ENCODE measurements at regions not wholly inside any gene's neighbourhood (a gene's known extent, or its start where the extent isn't known, plus 50 kb on each side); places are given as distances from the start of the nearest gene placed in this dataset.

- Histone ChIP-seq H3K79me2 (ENCODE audit: insufficient read depth, low read length) (no peaks in the 10 kb centered on the region), H2AFZ (ENCODE audit: low read length) (no peak overlapping the region), H3K9ac (ENCODE audit: low read depth, low read length, poor library complexity, severe bottlenecking) (no peak overlapping the region), H3F3A (ENCODE audit: low read depth) (no peaks in the 10 kb centered on the region), H3K9me2 (replicated peaks; ENCODE audit: low read depth, low read length) (no peaks in the 10 kb centered on the region), H3K36me3 (ENCODE audit: insufficient read depth, low read length) (no peaks in the 10 kb centered on the region), H3K4me1 (ENCODE audit: insufficient read depth, low read length, poor library complexity, severe bottlenecking) (no peaks in the 10 kb centered on the region), H3K9me3 (ENCODE audit: insufficient read depth, low read depth, low read length) (no peaks in the 10 kb centered on the region), H4K20me1 (ENCODE audit: insufficient read depth, low read length, poor library complexity, severe bottlenecking) (no peaks in the 10 kb centered on the region), H3K4me3 (ENCODE audit: low read length, poor library complexity, severe bottlenecking) (no peak overlapping the region), H3K27me3 (ENCODE audit: insufficient read depth, low read length, poor library complexity, severe bottlenecking) (no peaks in the 10 kb centered on the region), H3K4me2 (ENCODE audit: low read depth, low read length, poor library complexity, severe bottlenecking) (no peak overlapping the region)
- TF ChIP-seq EZH2phosphoT487 (IDR thresholded peaks at IDR 0.05; ENCODE audit: borderline replicate concordance) (no peak), CTCF (conservative IDR thresholded peaks at IDR 0.05; ENCODE audit: low read length) (no peak)
These were observed 606.2 kb upstream of the NXPH2 start for GRCh38 chr2:139386401-139386800.

GRCh38 chr2:139383532-139383931 is 603.3 kb upstream of the NXPH2 start:
- Histone ChIP-seq H3K27me3 (ENCODE audit: insufficient read depth, low read length, poor library complexity, severe bottlenecking) (no peaks in the 10 kb centered on the region), H3F3A (ENCODE audit: low read depth) (no peaks in the 10 kb centered on the region), H3K36me3 (ENCODE audit: insufficient read depth, low read length) (no peaks in the 10 kb centered on the region), H3K4me1 (ENCODE audit: insufficient read depth, low read length, poor library complexity, severe bottlenecking) (no peaks in the 10 kb centered on the region), H3K79me2 (ENCODE audit: insufficient read depth, low read length) (no peaks in the 10 kb centered on the region), H3K9ac (ENCODE audit: low read depth, low read length, poor library complexity, severe bottlenecking) (no peak overlapping the region), H3K9me3 (ENCODE audit: insufficient read depth, low read depth, low read length) (no peaks in the 10 kb centered on the region), H3K4me3 (ENCODE audit: low read length, poor library complexity, severe bottlenecking) (no peak overlapping the region), H3K4me2 (ENCODE audit: low read depth, low read length, poor library complexity, severe bottlenecking) (no peak overlapping the region), H2AFZ (ENCODE audit: low read length) (no peak overlapping the region), H4K20me1 (ENCODE audit: insufficient read depth, low read length, poor library complexity, severe bottlenecking) (no peaks in the 10 kb centered on the region), H3K9me2 (replicated peaks; ENCODE audit: low read depth, low read length) (no peaks in the 10 kb centered on the region)
- TF ChIP-seq EZH2phosphoT487 (IDR thresholded peaks at IDR 0.05; ENCODE audit: borderline replicate concordance) (no peak), CTCF (conservative IDR thresholded peaks at IDR 0.05; ENCODE audit: low read length) (no peak)

- H3K9me3 ChIP-seq (ENCODE audit: insufficient read depth, low read depth, low read length) = no peaks in the 10 kb centered on the region
- no peak overlapping the region for H3K4me3 ChIP-seq (ENCODE audit: low read length, poor library complexity, severe bottlenecking)
- no peak for TF ChIP-seq EZH2phosphoT487 (IDR thresholded peaks at IDR 0.05; ENCODE audit: borderline replicate concordance)
These were observed 599.9 kb upstream of the NXPH2 start for GRCh38 chr2:139380051-139380450.

GRCh38 chr2:139378373-139378772 is 598.2 kb upstream of the NXPH2 start:
- Histone ChIP-seq H3F3A (ENCODE audit: low read depth) (no peaks in the 10 kb centered on the region), H3K27me3 (ENCODE audit: insufficient read depth, low read length, poor library complexity, severe bottlenecking) (no peaks in the 10 kb centered on the region), H3K9ac (ENCODE audit: low read depth, low read length, poor library complexity, severe bottlenecking) (no peak overlapping the region), H3K9me2 (replicated peaks; ENCODE audit: low read depth, low read length) (no peaks in the 10 kb centered on the region), H2AFZ (ENCODE audit: low read length) (no peak overlapping the region), H4K20me1 (ENCODE audit: insufficient read depth, low read length, poor library complexity, severe bottlenecking) (no peaks in the 10 kb centered on the region), H3K79me2 (ENCODE audit: insufficient read depth, low read length) (no peaks in the 10 kb centered on the region), H3K4me1 (ENCODE audit: insufficient read depth, low read length, poor library complexity, severe bottlenecking) (no peaks in the 10 kb centered on the region), H3K4me3 (ENCODE audit: low read length, poor library complexity, severe bottlenecking) (no peak overlapping the region), H3K4me2 (ENCODE audit: low read depth, low read length, poor library complexity, severe bottlenecking) (no peak overlapping the region), H3K9me3 (ENCODE audit: insufficient read depth, low read depth, low read length) (no peaks in the 10 kb centered on the region), H3K36me3 (ENCODE audit: insufficient read depth, low read length) (no peaks in the 10 kb centered on the region)
- TF ChIP-seq CTCF (conservative IDR thresholded peaks at IDR 0.05; ENCODE audit: low read length) (no peak), EZH2phosphoT487 (IDR thresholded peaks at IDR 0.05; ENCODE audit: borderline replicate concordance) (no peak)

More at GRCh38 chr2:139380051-139380450, 599.9 kb upstream of the NXPH2 start:
- Histone ChIP-seq H2AFZ (ENCODE audit: low read length) (no peak overlapping the region), H3K36me3 (ENCODE audit: insufficient read depth, low read length) (no peaks in the 10 kb centered on the region), H3K27me3 (ENCODE audit: insufficient read depth, low read length, poor library complexity, severe bottlenecking) (no peaks in the 10 kb centered on the region), H3K4me1 (ENCODE audit: insufficient read depth, low read length, poor library complexity, severe bottlenecking) (no peaks in the 10 kb centered on the region), H3K9me2 (replicated peaks; ENCODE audit: low read depth, low read length) (no peaks in the 10 kb centered on the region), H3K9ac (ENCODE audit: low read depth, low read length, poor library complexity, severe bottlenecking) (no peak overlapping the region), H4K20me1 (ENCODE audit: insufficient read depth, low read length, poor library complexity, severe bottlenecking) (no peaks in the 10 kb centered on the region), H3K4me2 (ENCODE audit: low read depth, low read length, poor library complexity, severe bottlenecking) (no peak overlapping the region), H3F3A (ENCODE audit: low read depth) (no peaks in the 10 kb centered on the region), H3K79me2 (ENCODE audit: insufficient read depth, low read length) (no peaks in the 10 kb centered on the region)
